ENCODE measurements at regions not wholly inside any gene's neighbourhood (a gene's known extent, or its start where the extent isn't known, plus 50 kb on each side); places are given as distances from the start of the nearest gene placed in this dataset.
"Not testable (repeated sequence)": the region's sequence is repeated elsewhere in the genome, so short reads cannot be mapped to it uniquely, and the experiment has no call there.

GRCh38 chr12:17301544-17301943, 695.6 kb upstream of the LMO3 start:
- no peak for TF ChIP-seq POLR2A (IDR thresholded peaks at IDR 0.05)
- no peak for TF ChIP-seq EP300 (IDR thresholded peaks at IDR 0.05)
- no peak for TF ChIP-seq POLR2AphosphoS5 (IDR thresholded peaks at IDR 0.05)
- TF ChIP-seq, protein P1, sequence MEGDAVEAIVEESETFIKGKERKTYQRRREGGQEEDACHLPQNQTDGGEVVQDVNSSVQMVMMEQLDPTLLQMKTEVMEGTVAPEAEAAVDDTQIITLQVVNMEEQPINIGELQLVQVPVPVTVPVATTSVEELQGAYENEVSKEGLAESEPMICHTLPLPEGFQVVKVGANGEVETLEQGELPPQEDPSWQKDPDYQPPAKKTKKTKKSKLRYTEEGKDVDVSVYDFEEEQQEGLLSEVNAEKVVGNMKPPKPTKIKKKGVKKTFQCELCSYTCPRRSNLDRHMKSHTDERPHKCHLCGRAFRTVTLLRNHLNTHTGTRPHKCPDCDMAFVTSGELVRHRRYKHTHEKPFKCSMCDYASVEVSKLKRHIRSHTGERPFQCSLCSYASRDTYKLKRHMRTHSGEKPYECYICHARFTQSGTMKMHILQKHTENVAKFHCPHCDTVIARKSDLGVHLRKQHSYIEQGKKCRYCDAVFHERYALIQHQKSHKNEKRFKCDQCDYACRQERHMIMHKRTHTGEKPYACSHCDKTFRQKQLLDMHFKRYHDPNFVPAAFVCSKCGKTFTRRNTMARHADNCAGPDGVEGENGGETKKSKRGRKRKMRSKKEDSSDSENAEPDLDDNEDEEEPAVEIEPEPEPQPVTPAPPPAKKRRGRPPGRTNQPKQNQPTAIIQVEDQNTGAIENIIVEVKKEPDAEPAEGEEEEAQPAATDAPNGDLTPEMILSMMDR (IDR thresholded peaks at IDR 0.05) = no peak
- H3K36me3 ChIP-seq = no peaks in the 10 kb centered on the region
- WGBS, 2 donors = 75 to 77% methylated on average over 3 of the region's 3 CpGs
- H3K9me3 ChIP-seq = peaks cover 0 to 17% (median 0%) of the 10 kb centered on the region in 4 donors
- intact Hi-C loops (cut with DNase I) = no loop called here
- no peak for DNase-seq
- H3K27me3 ChIP-seq = no peaks in the 10 kb centered on the region
- no peak overlapping the region for H3K27ac ChIP-seq
- H3K4me1 ChIP-seq = no peaks in the 10 kb centered on the region
- no peak overlapping the region for H3K4me3 ChIP-seq

DNA sequence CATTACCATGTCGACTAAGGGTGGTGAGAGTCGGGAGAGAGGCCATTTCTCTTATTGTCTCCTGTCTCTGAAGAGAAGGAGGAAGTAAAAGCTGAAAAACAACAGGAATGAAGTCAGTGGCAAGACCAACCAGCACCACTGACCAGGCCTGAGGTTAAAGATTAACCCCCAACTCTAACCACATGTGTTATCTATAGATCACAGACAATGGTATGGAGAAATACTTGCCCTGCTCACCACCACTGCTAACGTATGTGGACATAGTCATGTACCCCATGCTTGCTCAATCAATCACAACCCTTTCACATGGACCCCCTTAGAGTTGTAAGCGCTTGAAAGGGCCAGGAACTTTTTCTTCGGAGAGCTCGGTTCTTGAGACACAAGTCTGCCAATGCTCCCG, 690.9 kb upstream of the LMO3 start:
- no peak overlapping the region for H3K4me3 ChIP-seq
- no peaks in the 10 kb centered on the region for H3K27me3 ChIP-seq
- H3K36me3 ChIP-seq = no peaks in the 10 kb centered on the region
- 88% methylated on average over 7 of the region's 7 CpGs for WGBS, 2 donors
- TF ChIP-seq EP300 (IDR thresholded peaks at IDR 0.05) = no peak
- TF ChIP-seq, protein P1 (IDR thresholded peaks at IDR 0.05) = no peak
- TF ChIP-seq POLR2A (IDR thresholded peaks at IDR 0.05) = no peak
- TF ChIP-seq POLR2AphosphoS5 (IDR thresholded peaks at IDR 0.05) = no peak
- H3K27ac ChIP-seq = no peak overlapping the region
- peaks cover 0 to 9% (median 0%) of the 10 kb centered on the region in 4 donors for H3K9me3 ChIP-seq
- intact Hi-C loops (cut with DNase I) = no loop called here
- H3K4me1 ChIP-seq = no peaks in the 10 kb centered on the region
- DNase-seq = no peak

GRCh38 chr12:17286874-17287273, 680.9 kb upstream of the LMO3 start:
- Histone ChIP-seq H3K4me3 (no peak overlapping the region), H3K27me3 (no peaks in the 10 kb centered on the region), H3K27ac (no peak overlapping the region), H3K9me3 (peaks cover 0 to 5% (median 1%) of the 10 kb centered on the region in 4 donors), H3K36me3 (no peaks in the 10 kb centered on the region), H3K4me1 (no peaks in the 10 kb centered on the region)
- no peak for DNase-seq
- intact Hi-C loops (cut with DNase I) = no loop called here
- 86 to 90% methylated on average over 1 of the region's 1 CpG for WGBS, 2 donors
- no peak for TF ChIP-seq EP300 (IDR thresholded peaks at IDR 0.05)
- TF ChIP-seq, protein P1 (IDR thresholded peaks at IDR 0.05) = no peak

DNA sequence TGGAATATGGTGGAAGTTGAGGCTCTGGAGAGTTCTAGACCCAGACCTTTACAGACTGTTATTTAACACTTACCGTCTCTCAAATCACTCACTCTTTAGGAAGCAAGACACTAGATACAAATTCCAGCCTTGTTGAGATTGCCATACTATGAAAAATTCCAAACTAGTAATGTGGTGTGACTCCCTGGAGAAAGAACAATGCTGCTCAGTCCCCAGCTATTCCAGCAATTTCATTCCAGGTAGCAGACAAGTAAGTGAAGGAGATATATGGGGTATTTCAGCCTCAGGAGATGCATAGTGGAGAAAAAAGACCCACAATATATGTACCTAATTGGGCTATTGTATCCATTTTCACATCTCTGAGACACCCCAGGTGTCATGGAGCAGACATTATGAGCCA, 678.9 kb upstream of the LMO3 start:
- H3K4me1 ChIP-seq = no peaks in the 10 kb centered on the region
- WGBS, 2 donors = 96 to 98% methylated on average over 1 of the region's 1 CpG
- no peak overlapping the region for H3K4me3 ChIP-seq
- DNase-seq = no peak
- TF ChIP-seq EP300 (IDR thresholded peaks at IDR 0.05) = no peak
- TF ChIP-seq, protein P1 (IDR thresholded peaks at IDR 0.05) = no peak
- TF ChIP-seq POLR2AphosphoS5 (IDR thresholded peaks at IDR 0.05) = no peak
- TF ChIP-seq POLR2A (IDR thresholded peaks at IDR 0.05) = no peak
- intact Hi-C loops (cut with DNase I) = no loop called here
- no peaks in the 10 kb centered on the region for H3K27me3 ChIP-seq
- H3K27ac ChIP-seq = no peak overlapping the region
- H3K9me3 ChIP-seq = peaks cover 0 to 5% (median 1%) of the 10 kb centered on the region in 4 donors
- H3K36me3 ChIP-seq = no peaks in the 10 kb centered on the region

- Histone ChIP-seq H3K36me3 (no peaks in the 10 kb centered on the region), H3K4me1 (no peaks in the 10 kb centered on the region), H3K27ac (no peak overlapping the region), H3K4me3 (no peak overlapping the region), H3K9me3 (peaks cover 0 to 5% (median 1%) of the 10 kb centered on the region in 4 donors), H3K27me3 (no peaks in the 10 kb centered on the region)
- 83 to 86% methylated on average over 9 of the region's 9 CpGs for WGBS, 2 donors
- no peak for DNase-seq
- TF ChIP-seq EP300 (IDR thresholded peaks at IDR 0.05) (no peak), POLR2A (IDR thresholded peaks at IDR 0.05) (no peak), POLR2AphosphoS5 (IDR thresholded peaks at IDR 0.05) (no peak)
- TF ChIP-seq, protein P1 (IDR thresholded peaks at IDR 0.05) = no peak
- intact Hi-C loops (cut with DNase I) = no loop called here
These were observed 677.6 kb upstream of the LMO3 start for GRCh38 chr12:17283563-17283962.

DNA sequence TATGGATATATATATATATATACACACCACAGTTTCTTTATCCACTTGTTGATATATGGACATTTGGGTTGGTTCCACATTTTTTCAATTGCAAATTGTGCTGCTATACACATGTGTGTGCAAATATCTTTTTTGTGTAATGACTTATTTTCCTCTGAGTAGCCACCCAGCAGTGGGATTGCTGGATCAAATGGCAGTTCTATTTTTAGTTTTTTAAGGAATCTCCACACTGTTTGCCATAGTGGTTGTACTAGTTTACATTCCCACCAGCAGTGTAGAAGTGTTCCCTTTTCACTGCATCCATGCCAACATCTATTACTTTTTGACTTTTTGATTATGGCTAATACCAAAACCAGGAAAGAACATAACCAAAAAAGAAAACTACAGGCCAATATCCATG, 676.2 kb upstream of the LMO3 start:
- H3K4me3 ChIP-seq; H3K27ac ChIP-seq; H3K4me1 ChIP-seq; H3K27me3 ChIP-seq; DNase-seq; H3K9me3 ChIP-seq; intact Hi-C loops (cut with DNase I); H3K36me3 ChIP-seq: not testable (repeated sequence)
